ENCODE measurements at regions not wholly inside any gene's neighbourhood (a gene's known extent, or its start where the extent isn't known, plus 50 kb on each side); places are given as distances from the start of the nearest gene placed in this dataset.

DNA sequence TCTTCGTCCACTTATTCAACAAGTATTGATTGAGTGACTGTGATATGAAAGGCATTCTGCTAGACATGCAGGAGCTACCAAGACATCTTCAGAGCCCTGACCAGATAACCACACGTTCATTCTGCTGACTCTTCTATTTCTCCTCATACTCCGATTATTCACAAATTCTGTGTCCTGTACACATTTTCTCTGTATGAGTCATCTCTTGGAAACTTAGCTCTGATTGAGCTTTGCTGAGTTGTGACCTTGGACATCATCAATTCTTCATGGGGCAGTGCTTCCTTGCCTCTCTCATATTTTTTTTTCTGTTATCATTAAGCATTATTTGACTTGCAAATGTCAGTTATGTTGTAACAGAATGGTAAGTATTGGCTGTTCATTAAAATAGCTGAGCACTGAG is 351.6 kb upstream of the CNR1 start:
- Histone ChIP-seq H3K4me1 (ENCODE audit: control insufficient read depth, extremely low read depth, insufficient read depth, low read length) (no peaks in the 10 kb centered on the region), H3K27ac (ENCODE audit: control insufficient read depth, insufficient read depth, low read length) (no peak overlapping the region), H3K79me2 (ENCODE audit: control insufficient read depth, insufficient read depth, low read length) (no peaks in the 10 kb centered on the region), H3K4me3 (ENCODE audit: control insufficient read depth in 2 of 3, extremely low read depth in 1 of 3, insufficient read depth in 2 of 3, low read depth in 1 of 3, low read length in 3 of 3) (no peak overlapping the region), H2AFZ (ENCODE audit: control insufficient read depth, low read length) (no peak overlapping the region), H3K9me3 (ENCODE audit: control insufficient read depth, low read depth, low read length) (no peaks in the 10 kb centered on the region), H3K9me1 (ENCODE audit: control insufficient read depth, extremely low read depth, insufficient read depth, low read length) (no peaks in the 10 kb centered on the region), H3K9ac (ENCODE audit: control insufficient read depth, extremely low read depth, insufficient read depth, low read length) (no peak overlapping the region), H3K4me2 (ENCODE audit: control insufficient read depth, extremely low read depth, insufficient read depth, low read depth, low read length) (no peak overlapping the region), H3K36me3 (ENCODE audit: control insufficient read depth in 2 of 2, extremely low read depth in 1 of 2, insufficient read depth in 2 of 2, low read length in 2 of 2) (no peaks in the 10 kb centered on the region), H3K27me3 (ENCODE audit: control insufficient read depth, extremely low read depth, insufficient read depth, low read length) (no peaks in the 10 kb centered on the region), H4K20me1 (ENCODE audit: control insufficient read depth, extremely low read depth, insufficient read depth, low read length) (no peaks in the 10 kb centered on the region)
- DNase-seq (ENCODE audit: low read depth, low spot score) (no peak), FAIRE-seq (no peak)
- no peak for TF ChIP-seq EZH2 (IDR thresholded peaks at IDR 0.05; ENCODE audit: low read length)
- TF ChIP-seq, protein P1, sequence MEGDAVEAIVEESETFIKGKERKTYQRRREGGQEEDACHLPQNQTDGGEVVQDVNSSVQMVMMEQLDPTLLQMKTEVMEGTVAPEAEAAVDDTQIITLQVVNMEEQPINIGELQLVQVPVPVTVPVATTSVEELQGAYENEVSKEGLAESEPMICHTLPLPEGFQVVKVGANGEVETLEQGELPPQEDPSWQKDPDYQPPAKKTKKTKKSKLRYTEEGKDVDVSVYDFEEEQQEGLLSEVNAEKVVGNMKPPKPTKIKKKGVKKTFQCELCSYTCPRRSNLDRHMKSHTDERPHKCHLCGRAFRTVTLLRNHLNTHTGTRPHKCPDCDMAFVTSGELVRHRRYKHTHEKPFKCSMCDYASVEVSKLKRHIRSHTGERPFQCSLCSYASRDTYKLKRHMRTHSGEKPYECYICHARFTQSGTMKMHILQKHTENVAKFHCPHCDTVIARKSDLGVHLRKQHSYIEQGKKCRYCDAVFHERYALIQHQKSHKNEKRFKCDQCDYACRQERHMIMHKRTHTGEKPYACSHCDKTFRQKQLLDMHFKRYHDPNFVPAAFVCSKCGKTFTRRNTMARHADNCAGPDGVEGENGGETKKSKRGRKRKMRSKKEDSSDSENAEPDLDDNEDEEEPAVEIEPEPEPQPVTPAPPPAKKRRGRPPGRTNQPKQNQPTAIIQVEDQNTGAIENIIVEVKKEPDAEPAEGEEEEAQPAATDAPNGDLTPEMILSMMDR (optimal IDR thresholded peaks at IDR 0.05 in 1 of 3, IDR thresholded peaks at IDR 0.05 in 1 of 3, conservative IDR thresholded peaks at IDR 0.05 in 1 of 3; ENCODE audit: extremely low read depth in 1 of 3, insufficient read depth in 2 of 3, low read length in 3 of 3), result no peak
- dilution Hi-C loops (cut with MboI; ENCODE audit: extremely low pct_ligation_motif_present, low sequenced_read_pairs), result no loop called here

DNA sequence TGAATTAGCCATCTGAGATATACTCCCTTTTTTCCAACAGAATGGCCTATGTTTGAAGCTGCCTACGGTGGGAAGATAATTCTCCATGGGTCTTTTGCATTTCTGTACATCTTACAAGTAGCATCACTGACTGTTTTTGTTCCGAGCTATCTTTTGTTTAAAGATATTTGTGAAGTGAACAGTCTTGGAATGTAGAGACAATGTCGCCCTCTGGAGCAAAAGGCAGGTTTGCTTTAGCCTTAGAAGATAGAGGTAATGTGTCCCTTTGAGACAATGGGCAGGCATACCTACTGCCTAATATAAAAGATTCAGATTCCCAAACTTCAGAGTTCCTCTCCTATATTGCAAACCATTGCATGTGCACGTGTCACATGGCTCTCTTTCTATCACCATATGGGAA is 347.8 kb upstream of the CNR1 start:
- Histone ChIP-seq H3K9me1 (ENCODE audit: control insufficient read depth, extremely low read depth, insufficient read depth, low read length) (no peaks in the 10 kb centered on the region), H2AFZ (ENCODE audit: control insufficient read depth, low read length) (no peak overlapping the region), H3K27ac (ENCODE audit: control insufficient read depth, insufficient read depth, low read length) (no peak overlapping the region), H3K4me3 (ENCODE audit: control insufficient read depth in 2 of 3, extremely low read depth in 1 of 3, insufficient read depth in 2 of 3, low read depth in 1 of 3, low read length in 3 of 3) (no peak overlapping the region), H4K20me1 (ENCODE audit: control insufficient read depth, extremely low read depth, insufficient read depth, low read length) (no peaks in the 10 kb centered on the region), H3K4me2 (ENCODE audit: control insufficient read depth, extremely low read depth, insufficient read depth, low read depth, low read length) (no peak overlapping the region), H3K79me2 (ENCODE audit: control insufficient read depth, insufficient read depth, low read length) (no peaks in the 10 kb centered on the region), H3K36me3 (ENCODE audit: control insufficient read depth in 2 of 2, extremely low read depth in 1 of 2, insufficient read depth in 2 of 2, low read length in 2 of 2) (no peaks in the 10 kb centered on the region), H3K4me1 (ENCODE audit: control insufficient read depth, extremely low read depth, insufficient read depth, low read length) (no peaks in the 10 kb centered on the region), H3K27me3 (ENCODE audit: control insufficient read depth, extremely low read depth, insufficient read depth, low read length) (no peaks in the 10 kb centered on the region), H3K9ac (ENCODE audit: control insufficient read depth, extremely low read depth, insufficient read depth, low read length) (no peak overlapping the region), H3K9me3 (ENCODE audit: control insufficient read depth, low read depth, low read length) (no peaks in the 10 kb centered on the region)
- FAIRE-seq (no peak), DNase-seq (ENCODE audit: low read depth, low spot score) (no peak)
- dilution Hi-C loops (cut with MboI; ENCODE audit: extremely low pct_ligation_motif_present, low sequenced_read_pairs), result no loop called here
- TF ChIP-seq EZH2 (IDR thresholded peaks at IDR 0.05; ENCODE audit: low read length), result no peak
- TF ChIP-seq, protein P1 (optimal IDR thresholded peaks at IDR 0.05 in 1 of 3, IDR thresholded peaks at IDR 0.05 in 1 of 3, conservative IDR thresholded peaks at IDR 0.05 in 1 of 3; ENCODE audit: extremely low read depth in 1 of 3, insufficient read depth in 2 of 3, low read length in 3 of 3), result no peak
